NCI-H748 (cell line): ENCODE measurements at regions not wholly inside any gene's neighbourhood (a gene's known extent, or its start where the extent isn't known, plus 50 kb on each side); places are given as distances from the start of the nearest gene placed in this dataset.
A peak's percentile ranks its signal among the peaks of the same experiment; 100 is the strongest.

Experiments used
- DNase-seq: peaks from one replicate; lab custom pipeline; 2025; ENCODE audit not compliant: unreplicated experiment; lab: John Stamatoyannopoulos, UW

GRCh38 chr3:5304188-5304587 is 116.7 kb downstream of the EDEM1 start:
- no peak for DNase-seq

GRCh38 chr3:5304789-5305683 is 117.5 kb downstream of the EDEM1 start:
- DNase-seq = peak; percentile 49

GRCh38 chr3:5305684-5305989 is 118.1 kb downstream of the EDEM1 start:
- DNase-seq = no peak

- DNase-seq = no peak
Measured at GRCh38 chr3:5309171-5309570, 121.7 kb downstream of the EDEM1 start.

DNA sequence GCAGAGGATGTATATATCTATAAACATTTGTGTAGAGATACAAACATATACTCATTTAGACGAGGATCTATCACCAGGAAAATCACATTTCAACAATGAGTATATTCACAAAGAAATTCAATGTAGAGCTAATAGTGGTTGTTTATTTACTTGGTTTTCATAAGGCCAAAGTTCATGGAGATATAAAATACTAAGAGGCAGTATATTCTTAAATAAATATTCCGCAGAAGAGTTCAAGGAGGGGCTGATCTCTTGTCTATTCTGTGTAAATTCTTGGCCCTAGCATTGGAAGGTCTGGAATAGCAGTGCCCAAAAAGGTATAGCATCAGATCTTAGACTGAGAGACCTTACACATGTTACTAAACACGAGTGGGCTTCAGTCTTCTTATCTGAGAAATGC is 122.1 kb downstream of the EDEM1 start:
- DNase-seq = no peak

DNA sequence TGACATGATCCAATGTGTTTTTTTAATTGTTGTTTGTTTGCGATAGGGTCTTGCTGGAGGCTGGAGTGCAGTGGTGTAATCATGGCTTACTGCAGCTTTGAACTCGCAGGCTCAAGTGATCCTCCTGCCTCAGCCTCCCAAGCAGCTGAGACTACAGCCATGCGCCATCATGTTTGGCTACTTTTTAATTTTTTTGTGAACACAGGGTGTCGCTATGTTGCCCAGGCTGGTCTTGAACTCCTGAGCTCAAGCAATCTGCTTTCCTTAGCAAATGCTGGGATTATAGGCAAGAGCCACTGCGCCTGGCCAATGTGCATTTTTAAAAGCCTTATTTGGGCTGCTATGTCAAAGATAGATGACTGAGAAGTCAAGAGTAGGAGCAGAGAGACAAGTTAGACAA is 123.0 kb downstream of the EDEM1 start:
- DNase-seq = no peak

- DNase-seq = no peak
Measured at GRCh38 chr3:5312290-5312689, 124.8 kb downstream of the EDEM1 start.

DNA sequence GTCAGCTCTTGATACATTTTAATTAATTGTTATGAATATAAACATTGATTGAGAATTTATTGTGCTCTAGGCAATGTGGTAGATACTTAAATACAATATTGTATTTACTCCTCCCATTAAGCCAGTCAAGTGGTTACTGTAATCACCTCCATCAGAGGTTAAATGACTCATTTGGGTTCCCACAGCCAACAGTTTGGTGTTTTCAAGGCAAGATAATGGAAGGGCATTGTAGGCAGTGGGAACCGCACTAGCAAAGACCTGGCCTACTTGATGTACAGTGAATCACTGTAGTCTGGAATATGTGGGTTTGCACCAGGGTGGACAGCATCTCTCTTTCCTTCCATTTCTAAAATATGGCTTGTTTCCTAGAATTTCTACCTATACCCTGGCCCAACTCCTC is 127.4 kb downstream of the EDEM1 start:
- peak; percentile 4 for DNase-seq

DNA sequence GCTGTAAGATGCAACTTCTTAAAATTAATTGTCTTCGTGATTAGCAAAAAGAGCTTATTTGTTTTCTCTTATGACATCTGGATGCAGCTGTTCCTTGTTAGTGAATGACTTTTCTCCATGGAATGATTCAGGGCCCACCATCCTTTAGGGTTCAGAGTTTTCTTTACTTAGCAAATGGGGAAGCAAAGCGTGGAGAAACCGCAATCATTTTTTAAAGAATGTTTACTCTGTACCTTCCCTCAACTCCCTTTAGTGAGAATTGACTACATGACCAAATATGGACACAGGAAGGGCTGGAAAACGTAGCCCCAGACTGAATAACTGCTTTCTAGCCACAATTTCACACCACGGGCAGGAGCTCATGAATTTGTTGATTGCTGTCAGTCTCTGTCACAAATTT is 130.1 kb downstream of the EDEM1 start:
- DNase-seq = no peak

DNA sequence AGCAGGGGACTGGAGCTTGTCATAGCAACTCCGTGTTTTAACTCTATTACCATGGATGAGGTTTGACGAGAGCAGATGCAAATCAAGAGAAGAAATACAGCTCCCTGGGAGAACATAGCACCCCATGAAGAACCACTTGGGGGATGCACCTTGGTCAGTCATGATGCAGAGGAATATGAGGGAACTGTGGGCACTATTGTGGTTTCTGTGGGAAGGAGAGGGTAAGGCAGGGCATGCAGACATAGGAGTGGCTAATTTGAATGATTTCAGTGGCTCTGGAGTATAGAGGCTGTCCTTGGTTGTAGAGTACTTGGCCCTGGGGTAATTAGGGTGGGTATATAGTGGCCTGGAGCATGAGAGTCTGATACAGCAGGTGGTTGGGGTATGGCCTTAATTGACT is 131.9 kb downstream of the EDEM1 start:
- DNase-seq = no peak

DNA sequence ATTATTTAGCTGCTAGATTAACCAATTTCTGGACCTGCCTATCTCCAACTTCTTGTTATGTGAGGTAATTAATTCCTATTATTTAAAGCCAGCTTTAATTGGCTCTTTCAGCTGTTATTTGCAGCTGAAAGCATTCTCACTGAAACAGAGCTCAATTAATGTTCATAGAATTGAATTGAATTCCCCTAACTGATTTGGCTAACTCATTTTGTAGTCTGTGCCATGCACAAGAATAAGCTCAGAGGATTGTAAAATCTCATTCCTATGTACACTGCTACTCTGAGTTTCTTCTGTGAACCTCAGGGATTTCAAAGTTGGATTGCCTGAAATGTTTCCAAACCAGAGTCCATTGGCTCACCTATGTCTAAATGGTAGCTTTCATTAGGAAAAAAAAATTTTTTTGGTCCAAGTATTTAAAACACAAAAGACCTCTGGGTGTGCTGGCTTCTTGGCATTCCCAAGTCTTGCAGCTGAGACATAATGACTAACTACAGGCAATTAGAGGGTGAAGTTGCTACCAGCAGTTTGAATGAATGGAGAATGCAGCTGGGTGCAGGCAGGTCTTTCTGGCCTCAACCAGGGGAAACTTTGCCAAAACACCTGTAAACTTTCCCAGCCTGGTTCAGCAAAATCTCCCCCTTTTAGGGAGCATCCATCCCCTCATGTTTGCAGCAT is 134.3 kb downstream of the EDEM1 start:
- no peak for DNase-seq

DNA sequence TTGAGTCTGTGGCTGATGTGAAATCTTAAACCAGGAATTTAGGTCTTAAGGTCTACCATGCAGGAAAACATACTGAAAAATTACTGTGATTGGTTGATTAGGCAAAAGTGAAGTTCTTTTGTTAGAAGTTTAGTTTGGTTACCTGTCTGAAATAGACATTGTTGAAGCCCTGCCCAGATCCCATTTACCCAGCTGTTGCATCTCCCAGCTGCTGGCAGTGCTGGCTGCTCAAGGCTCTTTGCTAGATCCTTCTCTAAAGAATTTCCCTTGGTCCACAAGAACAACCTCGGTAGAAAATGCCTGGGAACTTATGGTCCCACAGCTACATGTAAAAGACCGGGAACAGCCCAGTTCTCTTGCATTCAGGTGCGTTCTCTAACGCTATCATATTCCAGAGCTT is 137.3 kb downstream of the EDEM1 start:
- DNase-seq = no peak

GRCh38 chr3:5330152-5330810 is 142.8 kb downstream of the EDEM1 start:
- no peak for DNase-seq

DNA sequence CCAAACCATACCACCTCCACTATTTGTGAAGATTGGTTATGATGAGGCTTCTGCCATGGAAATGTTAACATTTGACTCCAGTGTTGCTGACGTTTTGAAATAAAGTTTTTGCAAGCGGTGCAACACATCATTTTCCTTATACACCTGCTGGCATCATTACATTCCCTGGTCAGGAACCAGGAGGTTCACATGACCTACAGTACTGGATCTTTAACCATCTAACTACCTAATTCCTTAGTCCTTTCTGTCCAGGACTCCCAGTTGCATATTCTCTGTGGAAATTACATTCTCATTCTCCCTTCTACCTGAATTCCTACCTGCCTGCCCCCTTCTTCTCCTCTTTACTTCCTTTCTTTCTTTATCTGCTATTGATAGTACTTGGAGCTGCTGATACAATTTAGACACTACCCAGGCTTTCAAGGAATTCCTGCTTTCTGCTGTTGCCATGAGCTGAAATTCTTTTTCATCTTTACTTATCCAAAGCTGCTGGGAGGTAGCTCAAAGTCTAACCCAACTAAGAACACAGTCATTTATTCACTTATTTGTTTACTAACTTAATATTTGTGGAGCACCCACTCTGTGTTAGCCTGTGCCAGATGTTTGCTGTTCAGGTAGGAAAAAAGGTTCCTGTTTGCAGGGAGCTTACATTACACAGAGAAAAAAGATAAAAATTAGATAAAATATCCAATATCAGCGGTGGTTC is 144.2 kb downstream of the EDEM1 start:
- DNase-seq = no peak

GRCh38 chr3:5332270-5332956 is 144.9 kb downstream of the EDEM1 start:
- no peak for DNase-seq

DNA sequence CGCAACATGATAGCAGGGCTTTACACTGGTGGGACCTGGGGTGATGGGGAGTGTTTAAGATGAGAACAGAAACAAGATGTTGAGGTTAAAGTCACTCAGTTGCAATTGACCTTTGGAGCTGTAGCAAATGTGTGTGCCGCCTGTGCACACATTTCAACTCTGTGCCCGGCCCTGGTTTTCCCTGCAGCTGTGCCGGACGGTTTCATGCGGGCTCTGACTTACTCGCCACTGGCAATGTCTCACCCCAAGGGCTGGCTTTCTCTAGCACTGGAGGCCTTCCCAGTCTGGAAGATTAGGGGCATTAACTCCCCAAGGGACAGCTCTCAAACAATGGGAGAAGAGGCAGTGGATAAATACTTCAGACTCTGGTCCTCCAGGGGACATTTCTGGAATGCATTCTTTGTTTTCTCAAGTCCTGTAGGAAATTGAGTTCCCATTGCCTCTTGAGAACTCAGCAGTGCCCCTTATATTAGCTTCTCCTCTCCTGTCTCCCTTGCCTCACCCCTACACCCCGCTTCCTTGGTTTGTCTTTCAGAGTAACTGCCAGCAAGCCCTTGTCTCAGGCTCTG is 152.5 kb downstream of the EDEM1 start:
- DNase-seq = no peak

- DNase-seq = no peak
Measured at GRCh38 chr3:5341610-5342009, 154.1 kb downstream of the EDEM1 start.

DNA sequence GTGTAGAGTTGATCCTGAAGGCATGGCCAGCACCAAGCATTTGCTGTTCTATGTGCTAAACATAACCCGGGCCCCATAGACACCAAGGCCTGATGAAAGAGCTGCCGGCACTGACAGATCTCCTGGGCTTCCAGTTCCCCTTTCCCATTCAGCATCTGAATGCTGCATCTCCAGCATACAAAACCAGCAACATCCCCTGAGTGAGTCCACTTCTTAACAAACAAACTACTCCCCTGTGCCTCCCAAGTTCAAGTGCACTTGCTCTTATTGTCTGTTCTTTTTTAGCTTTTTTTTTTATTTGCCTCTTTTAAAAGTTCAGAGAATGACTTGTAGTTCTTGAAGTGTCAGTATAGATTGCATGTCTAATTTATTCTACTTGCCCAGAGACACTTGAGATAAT is 156.0 kb downstream of the EDEM1 start:
- peak; percentile 44 for DNase-seq

- DNase-seq = no peak
Measured at GRCh38 chr3:5344707-5345106, 157.2 kb downstream of the EDEM1 start.

GRCh38 chr3:5347486-5347885 is 160.0 kb downstream of the EDEM1 start:
- peak; percentile 50 for DNase-seq
